Dermis blood vessel endothelial cell (primary cell): ENCODE measurements at regions not wholly inside any gene's neighbourhood (a gene's known extent, or its start where the extent isn't known, plus 50 kb on each side); places are given as distances from the start of the nearest gene placed in this dataset.
"Not testable (repeated sequence)": the region's sequence is repeated elsewhere in the genome, so short reads cannot be mapped to it uniquely, and the experiment has no call there.

Experiments used
- DNase-seq: peaks from one replicate; pipeline ENCODE4 v3.0.0; 2010

GRCh38 chrX:122584981-122585380, 599.1 kb upstream of the GRIA3 start:
- no peak for DNase-seq

DNA sequence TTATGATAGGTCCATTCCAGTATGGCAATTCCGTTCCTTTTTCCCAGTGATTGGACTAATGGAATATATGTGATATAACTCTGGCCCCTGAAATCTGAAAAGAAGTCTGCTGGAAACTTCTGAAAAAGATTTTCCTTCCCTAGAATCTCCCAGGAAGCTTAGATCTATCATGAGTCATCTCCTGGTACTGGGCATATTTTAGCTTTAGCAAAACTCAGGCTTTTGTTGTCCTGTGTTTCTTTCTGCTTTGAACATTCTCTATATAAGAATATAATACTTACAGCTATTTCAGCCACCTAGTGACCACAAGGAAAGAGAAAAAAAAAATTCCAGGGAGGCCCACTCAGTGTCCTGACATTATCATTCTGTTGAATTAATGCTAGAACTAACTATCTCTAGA, 597.2 kb upstream of the GRIA3 start:
- DNase-seq, result no peak

GRCh38 chrX:122591546-122591945, 592.5 kb upstream of the GRIA3 start:
- DNase-seq, result no peak

DNA sequence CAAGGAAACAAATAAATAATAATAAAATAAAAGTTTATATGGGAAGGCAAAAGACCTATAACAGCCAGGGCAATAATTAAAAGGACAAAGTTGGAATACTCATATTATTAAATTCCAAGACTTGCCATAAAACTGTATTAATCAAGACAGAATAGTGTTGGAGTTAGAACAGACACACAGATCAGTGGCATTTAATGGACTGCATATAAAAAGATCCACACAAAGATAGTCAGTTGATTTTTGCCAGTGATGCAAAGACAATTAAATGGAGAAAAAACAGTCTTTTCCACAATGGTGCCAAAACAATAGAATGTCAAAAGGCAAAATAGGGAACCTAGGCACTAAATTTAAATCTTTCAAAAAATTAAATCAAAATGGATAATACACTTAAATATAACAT, 587.1 kb upstream of the GRIA3 start:
- DNase-seq, result no peak

GRCh38 chrX:122622795-122623194, 561.3 kb upstream of the GRIA3 start:
- no peak for DNase-seq

DNA sequence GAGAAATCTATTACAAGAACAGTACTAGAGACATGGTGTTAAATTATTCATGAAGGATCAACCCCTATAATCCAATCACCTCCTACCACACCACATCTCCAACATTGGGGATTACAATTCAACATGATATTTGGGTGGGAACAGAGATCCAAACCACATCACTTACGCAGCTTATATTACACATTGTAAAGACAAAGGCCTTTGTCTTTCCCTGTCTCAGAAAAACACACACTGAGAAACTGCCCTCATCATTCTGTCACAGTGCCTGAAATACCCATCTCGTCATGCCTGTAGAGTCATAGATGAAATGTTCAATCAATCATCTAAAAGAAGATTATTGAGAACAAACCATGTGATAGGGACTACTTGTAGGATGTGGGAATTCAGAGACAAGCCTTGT, 558.8 kb upstream of the GRIA3 start:
- no peak for DNase-seq

DNA sequence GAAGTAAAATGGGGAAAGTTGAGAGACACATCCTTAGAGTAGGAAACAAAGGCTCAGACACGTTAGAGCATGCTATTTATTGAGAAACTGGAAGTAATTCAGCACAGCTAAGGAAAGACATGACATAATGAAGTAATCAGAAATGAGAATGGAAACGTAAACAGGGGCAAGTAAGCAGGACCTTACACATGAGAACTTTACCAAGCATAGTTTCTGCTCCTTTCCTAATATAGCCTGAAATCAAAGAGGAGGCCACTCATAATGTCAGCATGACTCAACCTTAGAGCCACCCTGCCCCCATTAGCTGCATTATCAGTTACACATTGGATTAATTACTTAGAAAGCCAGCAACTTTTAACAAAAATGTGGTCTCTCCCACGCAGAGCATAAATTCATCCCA, 558.3 kb upstream of the GRIA3 start:
- DNase-seq, result no peak

- no peak for DNase-seq
Measured at GRCh38 chrX:122626871-122627270, 557.2 kb upstream of the GRIA3 start.

DNA sequence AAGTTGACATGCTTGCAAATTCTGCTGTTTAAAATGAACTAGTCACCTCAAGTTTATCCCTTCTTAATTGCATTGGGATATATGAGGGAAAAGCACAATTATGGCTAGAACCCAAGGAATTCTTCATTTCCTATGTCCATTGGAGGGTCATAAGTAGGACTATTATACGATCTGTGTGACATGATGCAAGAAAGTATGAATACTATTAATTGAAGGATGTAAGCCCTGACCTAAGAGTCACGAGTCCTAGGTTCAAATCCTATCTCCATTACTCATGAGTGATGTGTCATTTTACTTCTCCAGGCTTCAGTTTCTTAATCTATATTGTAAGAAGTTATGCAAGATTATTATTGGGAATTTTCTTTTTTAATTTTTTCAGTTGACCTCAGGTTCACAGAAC, 542.9 kb upstream of the GRIA3 start:
- no peak for DNase-seq

GRCh38 chrX:122641826-122642225, 542.3 kb upstream of the GRIA3 start:
- DNase-seq, result no peak

GRCh38 chrX:122655256-122655655, 528.8 kb upstream of the GRIA3 start:
- DNase-seq, result not testable (repeated sequence)

- DNase-seq, result no peak
Measured at GRCh38 chrX:122666601-122667000, 517.5 kb upstream of the GRIA3 start.

DNA sequence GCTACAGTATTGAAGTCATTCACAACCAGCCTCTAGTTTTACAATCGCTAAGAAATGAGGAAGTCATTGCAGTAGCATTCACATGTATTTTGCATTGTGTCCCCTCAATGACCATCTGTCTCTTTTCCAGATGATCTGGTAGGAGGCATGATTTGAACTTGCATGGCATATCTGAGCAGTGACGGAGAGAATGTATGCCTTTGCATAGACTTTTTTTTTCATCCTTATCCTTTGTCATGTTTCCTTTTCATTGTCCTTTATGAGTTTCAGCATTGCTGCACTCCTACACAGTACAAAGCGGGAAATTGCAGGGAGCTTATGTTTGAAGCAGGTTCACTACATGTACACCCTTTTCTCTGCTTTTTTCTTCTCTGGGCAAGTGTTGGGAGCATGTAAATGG, 516.4 kb upstream of the GRIA3 start:
- no peak for DNase-seq

DNA sequence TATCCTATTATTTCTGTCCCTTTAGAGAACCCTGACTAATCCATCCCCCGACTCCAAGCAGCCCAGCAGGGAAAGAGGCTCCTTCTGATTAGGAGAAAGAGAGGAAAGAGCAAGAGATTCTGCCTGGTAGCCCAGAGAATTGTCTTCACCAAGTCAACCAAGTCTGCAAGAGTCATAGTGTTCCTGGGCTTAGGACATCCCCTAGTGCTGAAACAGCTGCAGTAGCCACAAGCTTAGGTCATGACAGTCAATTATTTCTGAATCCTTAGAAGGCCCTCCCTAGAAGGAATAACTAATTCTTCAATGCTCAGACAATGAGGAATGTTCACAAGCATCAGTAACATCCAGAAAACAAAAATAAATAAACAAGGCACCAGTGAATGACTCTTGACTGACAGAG, 480.3 kb upstream of the GRIA3 start:
- DNase-seq, result no peak

- no peak for DNase-seq
Measured at GRCh38 chrX:122739770-122740169, 444.3 kb upstream of the GRIA3 start.

DNA sequence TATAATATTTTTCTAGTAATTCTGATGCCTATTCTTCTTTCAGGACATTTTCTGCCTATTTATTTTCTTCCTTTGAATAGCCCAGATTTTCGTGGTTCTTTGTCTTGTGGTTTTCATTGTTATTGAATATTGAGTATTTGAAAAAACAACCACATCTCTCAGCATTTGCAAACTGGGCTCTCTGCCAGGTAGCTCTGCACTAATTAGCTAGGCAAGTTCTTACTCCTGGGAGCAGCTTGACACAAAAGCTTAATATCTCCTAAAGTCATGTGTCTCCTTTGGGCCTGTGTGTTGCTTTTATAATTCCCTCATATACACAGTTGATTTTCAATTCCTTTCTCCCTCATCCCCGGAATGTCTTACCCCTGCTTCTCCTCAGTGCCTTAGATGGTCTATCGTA, 413.5 kb upstream of the GRIA3 start:
- DNase-seq, result no peak

DNA sequence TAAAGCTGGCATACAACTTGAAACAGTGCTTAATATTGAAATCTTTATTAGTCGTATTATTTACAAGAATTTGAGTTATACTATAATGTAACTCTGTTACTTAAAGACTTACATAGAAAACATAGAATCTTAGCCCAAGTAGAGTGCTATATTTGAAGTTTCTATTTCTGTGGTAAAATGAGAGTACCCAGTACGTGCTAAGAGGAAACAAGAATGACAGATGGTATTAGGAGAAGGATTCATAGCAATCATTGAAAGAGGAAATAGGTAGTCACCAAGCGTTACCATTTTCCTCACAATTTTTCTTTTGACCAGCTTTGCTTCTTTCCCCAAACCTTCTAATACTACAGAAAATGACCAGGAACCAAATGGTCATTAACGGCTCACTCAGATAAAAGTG, 412.1 kb upstream of the GRIA3 start:
- no peak for DNase-seq

DNA sequence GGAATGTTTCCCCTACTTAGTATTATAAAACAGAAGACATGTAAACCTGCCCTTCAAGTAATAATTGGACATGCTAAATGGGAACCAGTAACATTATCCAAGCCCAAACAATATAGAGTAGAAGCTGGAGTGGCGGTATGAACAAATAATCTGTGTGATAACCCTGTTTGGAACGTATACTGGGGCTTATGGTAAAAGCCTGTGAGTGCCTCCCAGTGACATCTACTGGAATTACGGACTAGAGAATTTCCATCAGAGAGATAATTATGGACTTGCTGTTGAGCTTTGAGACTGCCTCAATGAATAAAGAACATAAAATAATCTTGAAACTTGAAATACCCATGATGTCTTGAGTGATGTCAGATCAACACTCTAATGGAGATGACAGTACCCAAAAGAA, 406.3 kb upstream of the GRIA3 start:
- DNase-seq, result no peak

GRCh38 chrX:122783918-122784317, 400.2 kb upstream of the GRIA3 start:
- DNase-seq, result no peak

DNA sequence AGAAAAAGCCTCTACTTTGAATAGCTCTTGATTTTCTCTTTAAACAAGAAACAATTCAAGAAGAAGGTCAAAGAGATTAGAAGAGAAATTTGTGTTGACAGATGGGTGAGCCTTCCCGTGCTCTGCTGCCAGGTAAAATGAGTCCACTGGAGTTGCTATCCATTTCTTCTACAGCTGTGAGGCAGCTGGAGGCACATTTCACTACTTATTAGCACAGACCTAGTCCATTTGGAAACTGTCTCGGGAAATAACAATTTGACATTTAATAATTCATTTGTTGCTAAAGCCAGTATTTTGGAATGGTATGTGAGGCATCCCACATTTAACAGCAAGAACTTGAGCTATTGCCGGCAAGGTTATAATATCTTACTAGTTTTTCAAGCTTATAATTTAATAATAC, 396.8 kb upstream of the GRIA3 start:
- DNase-seq, result no peak

DNA sequence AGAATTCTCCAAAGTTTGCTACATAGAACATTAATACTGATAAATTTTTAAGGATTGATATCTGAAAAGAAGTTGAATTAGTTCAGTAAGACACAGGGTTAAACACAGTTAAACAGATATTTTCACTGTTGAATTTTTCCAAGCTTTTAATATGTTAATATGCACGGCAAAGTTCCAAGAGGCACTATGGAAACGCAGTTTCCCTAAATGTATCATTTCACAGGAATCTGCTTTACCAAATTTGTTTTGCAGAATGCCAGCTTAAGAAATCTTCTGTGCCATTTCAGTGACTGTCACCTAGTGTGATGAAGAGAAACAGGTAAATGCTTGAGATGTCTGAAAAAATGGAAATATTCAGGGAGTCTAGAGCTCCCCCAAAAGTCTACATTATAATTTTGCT, 395.9 kb upstream of the GRIA3 start:
- DNase-seq, result no peak

DNA sequence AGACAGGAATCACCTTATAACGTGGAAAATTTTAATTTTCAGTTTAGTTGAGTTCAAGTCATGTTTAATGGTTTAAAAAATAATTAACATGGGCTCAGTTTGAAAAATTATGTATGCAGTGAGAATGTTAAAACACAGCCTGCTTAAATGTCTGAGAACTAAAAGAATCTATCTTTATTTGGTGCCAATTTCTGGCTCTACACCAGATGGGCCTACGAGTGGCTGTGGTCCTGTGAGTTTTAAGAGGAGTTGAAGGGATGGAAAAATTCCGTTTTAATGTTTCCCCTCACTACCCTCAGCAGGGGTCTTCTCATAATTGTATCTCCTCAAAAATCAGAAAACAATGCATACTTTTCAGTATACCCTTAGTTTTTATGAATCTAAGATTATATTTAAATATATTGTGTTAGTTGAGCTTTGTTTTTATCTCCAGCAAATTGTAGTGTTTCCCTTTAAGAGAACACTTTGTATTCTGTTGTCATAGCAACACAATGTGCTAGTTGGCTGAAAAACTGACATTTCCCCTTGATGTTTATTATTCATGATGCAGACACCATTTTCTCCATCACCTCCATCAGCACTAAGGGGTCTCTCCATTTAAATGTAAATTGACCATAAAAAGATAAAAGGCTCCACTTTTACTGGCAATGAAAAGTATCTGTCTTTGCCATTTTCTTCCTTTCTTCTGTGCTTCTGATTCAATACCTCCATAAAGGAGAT, 393.5 kb upstream of the GRIA3 start:
- no peak for DNase-seq

- no peak for DNase-seq
Measured at GRCh38 chrX:122813876-122814275, 370.2 kb upstream of the GRIA3 start.

- DNase-seq, result no peak
Measured at GRCh38 chrX:122816288-122816687, 367.8 kb upstream of the GRIA3 start.

GRCh38 chrX:122817321-122817955, 366.6 kb upstream of the GRIA3 start:
- no peak for DNase-seq
